ENCODE measurements at regions not wholly inside any gene's neighbourhood (a gene's known extent, or its start where the extent isn't known, plus 50 kb on each side); places are given as distances from the start of the nearest gene placed in this dataset.
"Not testable (repeated sequence)": the region's sequence is repeated elsewhere in the genome, so short reads cannot be mapped to it uniquely, and the experiment has no call there.

- H4K20me1 ChIP-seq (replicated peaks in 1 of 2; ENCODE audit: control insufficient read depth in 1 of 2, insufficient read depth in 2 of 2, low read length in 2 of 2); H4K8ac ChIP-seq (ENCODE audit: extremely low read depth, insufficient read depth, low read length); H2BK5ac ChIP-seq (ENCODE audit: low read depth, low read length); H3K4me3 ChIP-seq (ENCODE audit: extremely low read depth in 1 of 4, insufficient read depth in 2 of 4, low read depth in 3 of 4, low read length in 4 of 4); CTCF ChIA-PET (ENCODE audit: partially characterized antibody); H2AK5ac ChIP-seq (ENCODE audit: low read depth, low read length); H2BK120ac ChIP-seq (replicated peaks; ENCODE audit: low read depth, low read length); FAIRE-seq; H3K23ac ChIP-seq (ENCODE audit: insufficient read length); H2BK20ac ChIP-seq (ENCODE audit: low read length); H4K91ac ChIP-seq (replicated peaks; ENCODE audit: insufficient read length, low read length); H3K14ac ChIP-seq (ENCODE audit: insufficient read length); H2AFZ ChIP-seq (ENCODE audit: low read length); H2BK12ac ChIP-seq (ENCODE audit: low read depth, low read length); H3K56ac ChIP-seq (replicated peaks; ENCODE audit: insufficient read length, low read depth, low read length); POLR2A ChIA-PET (ENCODE audit: partially characterized antibody); H3K27me3 ChIP-seq (replicated peaks in 1 of 4; ENCODE audit: control insufficient read depth in 3 of 4, extremely low read depth in 1 of 4, insufficient read depth in 3 of 4, low read length in 3 of 4); H3K79me2 ChIP-seq (ENCODE audit: control insufficient read depth in 1 of 2, insufficient read depth in 2 of 2, low read length in 2 of 2); H3K9ac ChIP-seq (replicated peaks in 1 of 4; ENCODE audit: extremely low read depth in 1 of 4, low read depth in 3 of 4, low read length in 3 of 4); H3K4me1 ChIP-seq (replicated peaks in 1 of 4; ENCODE audit: control insufficient read depth in 3 of 4, insufficient read depth in 4 of 4, low read length in 3 of 4); H3K79me1 ChIP-seq (ENCODE audit: low read depth, low read length); H3K4me2 ChIP-seq (ENCODE audit: insufficient read depth in 1 of 2, low read depth in 2 of 2, low read length in 2 of 2); H3K36me3 ChIP-seq (ENCODE audit: control insufficient read depth in 2 of 4, insufficient read depth in 4 of 4, low read length in 3 of 4); H2BK15ac ChIP-seq (ENCODE audit: low read length); H3K23me2 ChIP-seq (ENCODE audit: low read depth, low read length); H3K18ac ChIP-seq (ENCODE audit: extremely low read depth, low read length); DNase-seq (ENCODE audit: low read depth in 1 of 2, low spot score in 2 of 2); H4K5ac ChIP-seq (ENCODE audit: insufficient read length, low read depth, low read length); H3K4ac ChIP-seq (replicated peaks; ENCODE audit: insufficient read length, low read depth, low read length); H3K27ac ChIP-seq (ENCODE audit: low read depth, low read length): not testable (repeated sequence)
- peaks cover 8 to 57% of the 10 kb centered on the region in 2 experiments; a peak in 2 of 4 replicates for H3K9me3 ChIP-seq (ENCODE audit: insufficient read depth in 2 of 2, low read depth in 1 of 2, low read length in 1 of 2)
- WGBS, 2 experiments (ENCODE audit: extremely low coverage in 1 of 2, insufficient coverage in 1 of 2, insufficient read length in 1 of 2, insufficient replicate concordance in 2 of 2, low coverage in 1 of 2, low lambda C conversion rate in 2 of 2, missing lambda C conversion rate in 1 of 2) = 85% methylated on average over 15 of the region's 16 CpGs; no CpG with 5 or more reads in 1 of the 2 experiments
These were observed 280.0 kb downstream of the GOLGA6L6 start for GRCh38 chr15:20261321-20262280.

- H3K79me1 ChIP-seq (ENCODE audit: low read depth, low read length); H2BK5ac ChIP-seq (ENCODE audit: low read depth, low read length); H3K27me3 ChIP-seq (replicated peaks in 1 of 4; ENCODE audit: control insufficient read depth in 3 of 4, extremely low read depth in 1 of 4, insufficient read depth in 3 of 4, low read length in 3 of 4); H3K23me2 ChIP-seq (ENCODE audit: low read depth, low read length); CTCF ChIA-PET (ENCODE audit: partially characterized antibody); POLR2A ChIA-PET (ENCODE audit: partially characterized antibody); H3K14ac ChIP-seq (ENCODE audit: insufficient read length); H2BK15ac ChIP-seq (ENCODE audit: low read length); H4K5ac ChIP-seq (ENCODE audit: insufficient read length, low read depth, low read length); H2BK20ac ChIP-seq (ENCODE audit: low read length); H3K18ac ChIP-seq (ENCODE audit: extremely low read depth, low read length); H3K4me2 ChIP-seq (ENCODE audit: insufficient read depth in 1 of 2, low read depth in 2 of 2, low read length in 2 of 2); H3K23ac ChIP-seq (ENCODE audit: insufficient read length); H2BK12ac ChIP-seq (ENCODE audit: low read depth, low read length); H3K79me2 ChIP-seq (ENCODE audit: control insufficient read depth in 1 of 2, insufficient read depth in 2 of 2, low read length in 2 of 2); H2AK5ac ChIP-seq (ENCODE audit: low read depth, low read length); H2AFZ ChIP-seq (ENCODE audit: low read length); H3K56ac ChIP-seq (replicated peaks; ENCODE audit: insufficient read length, low read depth, low read length); H3K4me1 ChIP-seq (replicated peaks in 1 of 4; ENCODE audit: control insufficient read depth in 3 of 4, insufficient read depth in 4 of 4, low read length in 3 of 4); H3K9ac ChIP-seq (replicated peaks in 1 of 4; ENCODE audit: extremely low read depth in 1 of 4, low read depth in 3 of 4, low read length in 3 of 4); H4K91ac ChIP-seq (replicated peaks; ENCODE audit: insufficient read length, low read length); H3K4me3 ChIP-seq (ENCODE audit: extremely low read depth in 1 of 4, insufficient read depth in 2 of 4, low read depth in 3 of 4, low read length in 4 of 4); DNase-seq (ENCODE audit: low read depth in 1 of 2, low spot score in 2 of 2); H4K20me1 ChIP-seq (replicated peaks in 1 of 2; ENCODE audit: control insufficient read depth in 1 of 2, insufficient read depth in 2 of 2, low read length in 2 of 2); H3K4ac ChIP-seq (replicated peaks; ENCODE audit: insufficient read length, low read depth, low read length); H3K36me3 ChIP-seq (ENCODE audit: control insufficient read depth in 2 of 4, insufficient read depth in 4 of 4, low read length in 3 of 4); FAIRE-seq; H2BK120ac ChIP-seq (replicated peaks; ENCODE audit: low read depth, low read length); H3K27ac ChIP-seq (ENCODE audit: low read depth, low read length); H4K8ac ChIP-seq (ENCODE audit: extremely low read depth, insufficient read depth, low read length): not testable (repeated sequence)
- peaks cover 8 to 61% of the 10 kb centered on the region in 2 experiments; a peak in 3 of 4 replicates for H3K9me3 ChIP-seq (ENCODE audit: insufficient read depth in 2 of 2, low read depth in 1 of 2, low read length in 1 of 2)
- WGBS, 2 experiments (ENCODE audit: extremely low coverage in 1 of 2, insufficient coverage in 1 of 2, insufficient read length in 1 of 2, insufficient replicate concordance in 2 of 2, low coverage in 1 of 2, low lambda C conversion rate in 2 of 2, missing lambda C conversion rate in 1 of 2) = 82% methylated on average over 7 of the region's 7 CpGs; no CpG with 5 or more reads in 1 of the 2 experiments
These were observed 280.9 kb downstream of the GOLGA6L6 start for GRCh38 chr15:20260650-20261049.
